Stomach (tissue), 4 donors: ENCODE measurements at regions not wholly inside any gene's neighbourhood (a gene's known extent, or its start where the extent isn't known, plus 50 kb on each side); places are given as distances from the start of the nearest gene placed in this dataset.

Experiments
- EP300 ChIP-seq: sonication (generic); formaldehyde crosslinking; IDR thresholded peaks from one replicate; pipeline ENCODE4 v1.6.1; 2017; ENCODE audit warnings: antibody characterized with exemption
- POLR2A ChIP-seq, 4 donors: fragments of 450-650 bp; IDR thresholded peaks; one replicate each; pipeline ENCODE4 v1.6.1; 2016; ENCODE audit warnings: antibody characterized with exemption in 4 of 4, control low read depth in 2 of 4, mild to moderate bottlenecking in 1 of 4, moderate library complexity in 1 of 4
- POLR2AphosphoS5 ChIP-seq, 3 donors: sonication (generic); formaldehyde crosslinking; IDR thresholded peaks; one replicate each; pipeline ENCODE4 v1.6.1; 2016; ENCODE audit warnings: antibody characterized with exemption in 3 of 3
- TF ChIP-seq, protein P1 (sequence below), 7 experiments: fragments of 450-650 bp in 4 of 7; fragments of 200-600 bp in 3 of 7; sonication (generic) in 3 of 7; IDR thresholded peaks; one replicate each; pipeline ENCODE4 v1.5.1; 2016 to 2019; ENCODE audit warnings: antibody characterized with exemption in 7 of 7, control low read depth in 2 of 7, mild to moderate bottlenecking in 1 of 7

DNA sequence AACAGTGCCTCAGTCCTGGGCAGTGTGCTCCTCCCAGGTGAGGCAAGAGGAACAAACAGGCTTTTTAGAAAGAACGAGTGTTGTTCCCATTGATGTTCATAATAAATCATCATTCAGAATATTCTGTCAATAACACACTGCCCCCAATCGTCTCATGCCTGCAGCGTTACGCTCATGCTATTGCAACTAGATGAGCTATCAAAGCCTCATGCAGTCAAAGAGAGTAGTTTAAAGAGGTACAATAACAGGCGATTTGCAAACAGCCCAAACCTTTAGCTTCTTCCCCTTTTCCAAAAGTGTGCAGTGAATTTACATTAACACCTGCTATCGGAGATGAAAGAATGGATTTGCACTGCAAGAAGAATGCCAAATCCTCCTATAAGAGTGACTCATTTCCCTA, 1164.7 kb upstream of the MAP3K7 start:
- TF ChIP-seq, protein P1, sequence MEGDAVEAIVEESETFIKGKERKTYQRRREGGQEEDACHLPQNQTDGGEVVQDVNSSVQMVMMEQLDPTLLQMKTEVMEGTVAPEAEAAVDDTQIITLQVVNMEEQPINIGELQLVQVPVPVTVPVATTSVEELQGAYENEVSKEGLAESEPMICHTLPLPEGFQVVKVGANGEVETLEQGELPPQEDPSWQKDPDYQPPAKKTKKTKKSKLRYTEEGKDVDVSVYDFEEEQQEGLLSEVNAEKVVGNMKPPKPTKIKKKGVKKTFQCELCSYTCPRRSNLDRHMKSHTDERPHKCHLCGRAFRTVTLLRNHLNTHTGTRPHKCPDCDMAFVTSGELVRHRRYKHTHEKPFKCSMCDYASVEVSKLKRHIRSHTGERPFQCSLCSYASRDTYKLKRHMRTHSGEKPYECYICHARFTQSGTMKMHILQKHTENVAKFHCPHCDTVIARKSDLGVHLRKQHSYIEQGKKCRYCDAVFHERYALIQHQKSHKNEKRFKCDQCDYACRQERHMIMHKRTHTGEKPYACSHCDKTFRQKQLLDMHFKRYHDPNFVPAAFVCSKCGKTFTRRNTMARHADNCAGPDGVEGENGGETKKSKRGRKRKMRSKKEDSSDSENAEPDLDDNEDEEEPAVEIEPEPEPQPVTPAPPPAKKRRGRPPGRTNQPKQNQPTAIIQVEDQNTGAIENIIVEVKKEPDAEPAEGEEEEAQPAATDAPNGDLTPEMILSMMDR (IDR thresholded peaks at IDR 0.05): no peak
- no peak for TF ChIP-seq POLR2A (IDR thresholded peaks at IDR 0.05)
- no peak for TF ChIP-seq EP300
- TF ChIP-seq POLR2AphosphoS5 (IDR thresholded peaks at IDR 0.05): no peak
